IMR-90 (cell line): ENCODE measurements at regions not wholly inside any gene's neighbourhood (a gene's known extent, or its start where the extent isn't known, plus 50 kb on each side); places are given as distances from the start of the nearest gene placed in this dataset.

Experiments
- ATAC-seq: fragments of 200-7000 bp; cut with Tn5 transposase; 2 replicates; pipeline ENCODE4 v1.9.1; 2020; ENCODE audit warnings: low read depth, mild to moderate bottlenecking, moderate library complexity
- BruUV-seq: library from RNA; stranded (reverse); fragments of 400-500 nt; replicated peaks from 2 replicates; lab custom pipeline; 2021; lab: Mats Ljungman, UMichigan
- CTCF ChIA-PET: fragments of 300-600 bp; formaldehyde crosslinking; extraction: SDS; loops from one replicate; lab custom pipeline; 2021; ENCODE audit warnings: antibody characterized with exemption; lab: Yijun Ruan, JAX
- POLR2A ChIA-PET: fragments of 300-600 bp; sonication (Branson Sonifier 250); formaldehyde crosslinking; loops from one replicate; lab custom pipeline; 2022; ENCODE audit warnings: antibody characterized with exemption; ENCODE audit not compliant: unreplicated experiment; lab: Charles Lee
- DNase-seq: peaks from one replicate; pipeline ENCODE4 v3.0.0; 2013
- H2AFZ ChIP-seq: replicated peaks from 2 replicates; pipeline ENCODE3; 2013; ENCODE audit warnings: low read length, mild to moderate bottlenecking; ENCODE audit not compliant: poor library complexity
- H2AK5ac ChIP-seq: 2 replicates; pipeline ENCODE4 v1.6.1; 2013; ENCODE audit warnings: low read depth, low read length, inconsistent platforms
- H2AK9ac ChIP-seq: replicated peaks from 2 replicates; pipeline ENCODE3; 2013; ENCODE audit warnings: mild to moderate bottlenecking, low read depth, low read length, moderate library complexity; ENCODE audit not compliant: poor library complexity
- H2BK120ac ChIP-seq: 2 replicates; pipeline ENCODE4 v1.6.1; 2013; ENCODE audit warnings: low read depth, low read length, inconsistent platforms
- H2BK15ac ChIP-seq: 3 replicates; pipeline ENCODE4 v1.6.1; 2013; ENCODE audit warnings: low read depth, low read length, inconsistent platforms
- H2BK20ac ChIP-seq: 2 replicates; pipeline ENCODE4 v1.6.1; 2013; ENCODE audit warnings: low read depth, mild to moderate bottlenecking, inconsistent platforms, low read length, moderate library complexity
- H2BK5ac ChIP-seq: 2 replicates; pipeline ENCODE4 v1.6.1; 2013; ENCODE audit warnings: mild to moderate bottlenecking, low read depth, low read length, inconsistent platforms; ENCODE audit not compliant: poor library complexity, severe bottlenecking
- H3K14ac ChIP-seq: replicated peaks from 2 replicates; pipeline ENCODE4 v1.6.1; 2013; ENCODE audit warnings: low read depth, low read length, inconsistent platforms
- H3K18ac ChIP-seq: 2 replicates; pipeline ENCODE4 v1.6.1; 2013; ENCODE audit warnings: low read depth, low read length, control low read depth
- H3K23ac ChIP-seq: 2 replicates; pipeline ENCODE4 v1.6.1; 2013; ENCODE audit warnings: low read depth, low read length, inconsistent platforms
- H3K27ac ChIP-seq: 2 replicates; pipeline ENCODE4 v1.5.1; 2013; ENCODE audit warnings: mild to moderate bottlenecking, control low read depth, low read length; ENCODE audit not compliant: insufficient read depth
- H3K27me3 ChIP-seq: 2 replicates; pipeline ENCODE4 v1.6.1; 2013; ENCODE audit warnings: low read length; ENCODE audit not compliant: control insufficient read depth, insufficient read depth
- H3K36me3 ChIP-seq: 2 replicates; pipeline ENCODE4 v1.6.1; 2013; ENCODE audit warnings: low read length, mixed read lengths; ENCODE audit not compliant: control insufficient read depth, insufficient read depth
- H3K4ac ChIP-seq: 2 replicates; pipeline ENCODE4 v1.6.1; 2013; ENCODE audit warnings: low read depth, low read length, inconsistent platforms
- H3K4me1 ChIP-seq: 2 replicates; pipeline ENCODE4 v1.6.1; 2013; ENCODE audit warnings: low read length, mixed read lengths; ENCODE audit not compliant: control insufficient read depth, insufficient read depth
- H3K4me2 ChIP-seq: 2 replicates; pipeline ENCODE4 v1.6.1; 2013; ENCODE audit warnings: low read depth, mild to moderate bottlenecking, control low read depth, low read length, moderate library complexity
- H3K4me3 ChIP-seq: 2 replicates; pipeline ENCODE4 v1.5.1; 2013; ENCODE audit warnings: low read depth, mild to moderate bottlenecking, control low read depth, low read length, moderate library complexity; ENCODE audit not compliant: insufficient read depth
- H3K56ac ChIP-seq: 2 replicates; pipeline ENCODE4 v1.6.1; 2013; ENCODE audit warnings: low read length, inconsistent platforms; ENCODE audit not compliant: insufficient read depth; ENCODE audit errors: extremely low read depth
- H3K79me1 ChIP-seq, 2 experiments: 2 replicates each; pipeline ENCODE4 v1.6.1; 2013; ENCODE audit warnings: low read length in 2 of 2, inconsistent platforms in 1 of 2, low read depth in 1 of 2
- H3K9ac ChIP-seq: 2 replicates; pipeline ENCODE4 v1.6.1; 2013; ENCODE audit warnings: low read depth, low read length, control low read depth
- H3K9me1 ChIP-seq: 2 replicates; pipeline ENCODE4 v1.6.1; 2013; ENCODE audit warnings: low read length, inconsistent platforms; ENCODE audit not compliant: insufficient read depth
- H3K9me3 ChIP-seq: 2 replicates; pipeline ENCODE4 v1.6.1; 2013; ENCODE audit warnings: low read length; ENCODE audit not compliant: control insufficient read depth, insufficient read depth
- H4K20me1 ChIP-seq: 2 replicates; pipeline ENCODE4 v1.6.1; 2013; ENCODE audit warnings: low read length, inconsistent platforms; ENCODE audit not compliant: insufficient read depth
- H4K5ac ChIP-seq: 2 replicates; pipeline ENCODE4 v1.6.1; 2013; ENCODE audit warnings: mild to moderate bottlenecking, low read depth, low read length, control low read depth
- H4K8ac ChIP-seq, 2 experiments: 2 replicates each; pipeline ENCODE4 v1.6.1; 2013; ENCODE audit warnings: low read depth in 2 of 2, low read length in 2 of 2, control low read depth in 1 of 2, inconsistent platforms in 1 of 2
- H4K91ac ChIP-seq: 2 replicates; pipeline ENCODE4 v1.6.1; 2013; ENCODE audit warnings: low read depth, low read length, inconsistent platforms; ENCODE audit not compliant: insufficient read depth
- CEBPB ChIP-seq: IDR thresholded peaks from 2 replicates; pipeline ENCODE4 v1.6.1; 2012; ENCODE audit warnings: low read depth, low read length, improper control_type of control experiment
- RCOR1 ChIP-seq: IDR thresholded peaks from 2 replicates; pipeline ENCODE4 v1.6.1; 2012; ENCODE audit warnings: mild to moderate bottlenecking, low read length, improper control_type of control experiment; ENCODE audit not compliant: insufficient replicate concordance
- RFX5 ChIP-seq: IDR thresholded peaks from 2 replicates; pipeline ENCODE4 v1.8.0; 2012; ENCODE audit warnings: low read depth, mild to moderate bottlenecking, low read length, moderate library complexity
- WGBS, 2 experiments: methylation state at CpG; one replicate each; pipeline versions ENCODE4 v1.1.5 to v1.1.7; 2013; ENCODE audit warnings: missing lambda C conversion rate in 2 of 2; ENCODE audit not compliant: insufficient read length in 1 of 2; ENCODE audit errors: extremely low coverage in 2 of 2; 5-methylcytosine and 5-hydroxymethylcytosine counted together
- dilution Hi-C: fragments of 300-500 bp; cut with HindIII; formaldehyde crosslinking; loops from one replicate; pipeline ENCODE4 v1.14.3; 2018; ENCODE audit warnings: low sequenced_read_pairs; ENCODE audit not compliant: unreplicated experiment
- in situ Hi-C: fragments of 300-500 bp; cut with MboI; formaldehyde crosslinking; loops from 3 replicates; pipeline ENCODE4 v1.14.3; 2019; ENCODE audit warnings: low sequenced_read_pairs, inconsistent platforms, mixed read lengths
- intact Hi-C: fragments of 100-400 bp; cut with micrococcal nuclease; formaldehyde crosslinking; loops from 2 replicates; pipeline ENCODE4 v1.10.0; 2022

DNA sequence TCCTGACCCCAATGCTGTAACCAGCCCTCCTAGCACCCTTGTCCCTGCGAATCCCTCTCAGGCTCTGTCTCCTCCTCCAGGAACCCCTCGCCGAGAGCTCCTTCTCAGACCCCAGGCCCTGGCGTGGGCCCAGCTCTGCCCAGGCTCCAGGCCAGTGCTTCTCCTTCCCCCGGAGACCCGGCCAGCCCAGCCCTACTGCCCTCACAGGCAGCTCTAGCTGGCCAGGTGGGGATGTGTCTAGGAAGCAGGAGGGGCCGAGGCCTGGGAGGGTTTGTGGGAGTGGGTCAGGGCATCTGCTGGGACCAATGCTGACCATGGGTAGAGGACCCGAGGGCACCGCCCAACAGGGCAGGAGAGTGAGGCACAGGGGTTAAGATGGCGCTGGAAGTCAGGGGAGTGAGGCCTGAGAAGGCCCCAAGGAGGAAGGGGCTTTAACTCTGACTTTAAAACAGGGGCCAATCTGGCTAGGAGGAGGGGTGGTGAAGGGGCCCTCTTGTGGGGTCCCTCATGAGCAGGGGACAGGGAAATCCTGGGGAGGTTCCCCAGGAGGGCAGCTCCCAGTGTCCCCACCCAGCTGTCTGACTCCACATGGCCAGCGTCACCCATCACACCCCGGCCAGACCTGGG lies 64.7 kb upstream of the NKX1-1 start:
- BruUV-seq = no TSS peak
- H3K27me3 ChIP-seq = peaks cover 17% of the 10 kb centered on the region

More for the DNA sequence above, 64.7 kb upstream of the NKX1-1 start:
- H2BK20ac ChIP-seq = no peak overlapping the region
- H4K8ac ChIP-seq = no peak overlapping the region
- H3K9me3 ChIP-seq = no peaks in the 10 kb centered on the region
- DNase-seq (no peak), ATAC-seq (no peak)
- no peak overlapping the region for H3K4me2 ChIP-seq
- H3K23ac ChIP-seq = no peak overlapping the region
- H2AK9ac ChIP-seq = no peak overlapping the region
- H2BK5ac ChIP-seq = no peak overlapping the region
- H3K79me1 ChIP-seq = no peaks in the 10 kb centered on the region
- no peaks in the 10 kb centered on the region for H3K9me1 ChIP-seq
- H3K4me1 ChIP-seq = no peaks in the 10 kb centered on the region
- no peak overlapping the region for H4K91ac ChIP-seq
- H3K56ac ChIP-seq = no peak overlapping the region
- no peak overlapping the region for H2AFZ ChIP-seq
- H3K9ac ChIP-seq = no peak overlapping the region
- POLR2A ChIA-PET = no interaction called here
- H3K18ac ChIP-seq = no peak overlapping the region
- H2BK15ac ChIP-seq = no peak overlapping the region
- H3K4me3 ChIP-seq = no peak overlapping the region
- TF ChIP-seq RFX5 (no peak), RCOR1 (no peak), CEBPB (no peak)
- CTCF ChIA-PET = no interaction called here
- H3K36me3 ChIP-seq = no peaks in the 10 kb centered on the region
- H3K14ac ChIP-seq = no peak overlapping the region
- H2BK120ac ChIP-seq = no peak overlapping the region
- no peak overlapping the region for H4K5ac ChIP-seq
- WGBS, 2 experiments = 48% methylated on average over 5 of the region's 12 CpGs; no CpG with 5 or more reads in 1 of the 2 experiments
- H4K20me1 ChIP-seq = no peaks in the 10 kb centered on the region
- no peak overlapping the region for H3K4ac ChIP-seq
- H3K27ac ChIP-seq = no peak overlapping the region
- H2AK5ac ChIP-seq = no peak overlapping the region
- intact Hi-C loops (no loop called here), in situ Hi-C loops (no loop called here), dilution Hi-C loops (no loop called here)
